HG03342 (cell line): ENCODE measurements at regions not wholly inside any gene's neighbourhood (a gene's known extent, or its start where the extent isn't known, plus 50 kb on each side); places are given as distances from the start of the nearest gene placed in this dataset.

Experiments
- ATAC-seq: cut with Tn5 transposase; IDR thresholded peaks from one replicate; pipeline ENCODE4 v1.9.1; 2021; ENCODE audit warnings: mild to moderate bottlenecking, moderate library complexity; ENCODE audit not compliant: unreplicated experiment

DNA sequence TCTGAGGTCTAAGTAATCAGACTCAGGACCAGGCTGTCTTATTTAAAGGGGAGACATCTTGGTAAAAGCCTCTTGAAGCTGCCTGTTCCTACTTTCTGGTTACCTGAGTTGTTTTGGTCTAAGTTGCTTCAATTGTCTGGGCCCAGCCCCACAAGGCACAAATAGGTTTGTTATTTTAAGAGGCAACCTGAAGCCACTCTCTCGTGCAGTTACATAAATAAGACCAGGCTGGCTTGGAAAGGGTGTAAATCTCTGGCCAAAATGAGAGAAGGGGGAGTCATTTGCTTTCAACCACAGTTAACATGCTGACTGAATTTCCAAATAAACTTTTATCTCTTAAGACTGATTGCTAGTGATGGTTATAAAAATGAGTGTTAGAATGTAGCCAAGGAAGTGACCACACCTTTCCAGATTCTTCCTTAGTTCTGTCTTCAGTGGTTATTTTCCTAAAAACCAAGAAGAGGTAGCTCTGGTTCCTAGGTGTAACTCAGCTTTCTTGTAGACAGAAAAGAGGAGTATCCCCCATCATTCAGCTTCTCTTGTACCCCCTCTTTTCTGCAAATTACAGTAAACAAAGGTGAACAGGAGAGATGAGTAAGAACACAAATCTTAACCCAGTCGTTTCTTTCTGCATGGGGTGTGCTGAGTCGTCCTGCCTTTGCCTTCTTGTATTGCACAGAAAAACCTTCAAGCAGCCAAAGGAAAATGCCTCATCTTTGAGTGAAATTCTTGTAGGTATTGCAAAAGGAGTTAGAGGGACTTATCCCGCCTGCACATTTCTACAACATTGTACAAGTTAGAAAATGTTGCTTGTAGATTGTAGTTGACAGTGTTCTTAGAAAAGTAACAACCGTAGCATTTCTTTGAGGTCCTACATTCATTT lies 161.5 kb upstream of the NT5C1B start:
- no peak for ATAC-seq

DNA sequence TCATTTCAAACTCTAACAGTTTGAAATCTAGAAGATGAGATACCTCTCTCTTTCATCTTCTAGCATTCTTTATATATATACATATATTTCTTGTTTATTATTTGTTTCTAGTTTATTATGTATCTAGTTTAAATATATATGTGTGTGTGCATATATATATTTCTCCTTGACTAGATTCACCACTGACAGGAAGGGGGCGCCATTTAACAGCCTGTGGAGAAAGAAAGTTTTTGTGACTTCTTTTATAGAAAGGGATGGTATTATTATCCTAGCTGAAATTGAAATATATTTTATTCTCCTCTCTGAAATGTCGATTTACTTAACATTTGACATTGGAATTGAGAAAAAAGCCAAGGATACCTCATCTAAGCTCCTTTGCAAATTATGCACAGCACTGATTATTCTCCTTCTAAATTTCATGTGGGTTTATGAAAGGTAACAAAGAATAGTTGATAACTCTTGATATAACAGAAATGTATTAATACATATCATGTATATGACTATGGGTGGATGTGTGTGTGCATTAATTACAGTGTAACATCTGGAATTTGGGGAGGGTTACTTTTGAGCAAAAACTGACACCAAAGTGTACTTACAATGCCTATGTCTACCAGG lies 160.7 kb upstream of the NT5C1B start:
- ATAC-seq: peak; percentile 47

DNA sequence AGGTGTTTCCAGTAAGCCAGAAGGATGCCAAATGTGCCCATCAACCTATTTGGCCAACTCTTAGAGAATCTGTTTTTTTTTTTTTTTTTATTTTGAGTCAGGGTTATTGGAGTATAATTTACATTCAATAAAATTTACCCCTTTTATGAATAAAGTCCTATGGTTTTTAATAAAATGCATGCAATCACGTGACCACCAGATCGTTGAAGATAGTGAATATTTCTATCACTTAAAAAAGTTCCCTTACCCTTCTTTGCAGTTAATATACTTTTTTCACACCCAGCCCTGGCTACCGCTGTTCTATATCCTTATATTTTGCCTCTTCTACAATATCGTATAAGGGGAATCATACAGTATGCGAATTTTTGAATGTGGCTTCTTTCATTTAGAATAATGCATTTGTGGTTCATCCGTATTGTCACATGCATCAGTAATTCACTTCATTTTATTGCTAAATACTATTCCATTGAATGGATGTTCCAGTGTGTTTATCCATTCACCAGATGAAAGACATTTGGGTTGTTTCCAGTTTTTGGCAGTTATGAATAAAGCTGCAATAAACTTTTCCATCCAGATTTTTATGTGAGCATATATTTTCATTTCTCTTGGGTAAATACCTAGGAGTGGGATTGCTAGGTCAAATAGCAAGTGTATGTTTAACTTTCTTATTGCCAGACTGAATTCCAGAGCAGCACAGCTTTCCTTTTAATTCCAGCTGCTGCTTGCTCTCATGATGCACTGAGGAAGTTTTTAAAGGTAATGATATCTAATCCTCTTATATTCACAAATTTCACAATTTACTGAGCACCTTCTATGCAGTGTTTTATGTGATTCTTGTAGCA lies 156.3 kb upstream of the NT5C1B start:
- ATAC-seq: no peak

DNA sequence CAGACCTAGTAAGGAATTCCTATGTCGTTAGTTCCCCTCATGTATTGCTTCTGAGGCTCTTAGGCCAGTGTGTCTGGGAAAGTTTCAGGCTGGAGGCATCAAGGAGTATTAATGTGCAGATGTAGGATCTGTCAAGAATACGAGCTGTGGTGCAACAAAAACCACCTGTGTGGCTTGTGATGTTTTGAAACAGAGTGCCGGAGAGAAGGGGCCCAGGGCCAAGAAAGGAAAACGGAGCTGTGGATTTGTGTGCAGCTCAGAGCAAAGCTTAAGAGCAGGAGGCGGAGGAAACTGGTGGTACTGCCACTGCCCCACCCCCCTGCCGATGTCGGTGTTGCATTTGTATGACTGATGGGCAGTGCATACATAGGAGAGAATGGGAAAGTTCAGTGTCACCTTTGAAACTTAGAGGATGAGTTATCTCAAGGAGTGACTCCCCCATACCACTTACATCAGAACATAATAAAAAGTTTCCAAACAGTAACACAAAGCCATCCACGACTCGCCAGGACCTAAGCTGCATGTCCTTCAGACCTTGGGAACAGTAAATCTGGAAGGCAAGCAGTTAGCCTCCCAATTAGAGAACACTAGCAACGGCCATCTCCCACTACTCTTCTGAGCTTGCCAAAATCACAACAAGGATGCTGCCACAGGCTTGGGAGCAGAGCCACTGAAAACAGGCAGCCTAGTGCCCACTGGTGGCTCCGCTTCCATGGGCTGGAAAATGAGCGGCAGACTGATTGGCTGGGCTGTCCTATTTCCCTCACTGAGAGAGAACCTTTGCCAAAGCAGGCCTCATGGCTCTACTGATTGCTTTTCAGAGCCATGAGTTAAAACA lies 152.7 kb upstream of the NT5C1B start:
- no peak for ATAC-seq

DNA sequence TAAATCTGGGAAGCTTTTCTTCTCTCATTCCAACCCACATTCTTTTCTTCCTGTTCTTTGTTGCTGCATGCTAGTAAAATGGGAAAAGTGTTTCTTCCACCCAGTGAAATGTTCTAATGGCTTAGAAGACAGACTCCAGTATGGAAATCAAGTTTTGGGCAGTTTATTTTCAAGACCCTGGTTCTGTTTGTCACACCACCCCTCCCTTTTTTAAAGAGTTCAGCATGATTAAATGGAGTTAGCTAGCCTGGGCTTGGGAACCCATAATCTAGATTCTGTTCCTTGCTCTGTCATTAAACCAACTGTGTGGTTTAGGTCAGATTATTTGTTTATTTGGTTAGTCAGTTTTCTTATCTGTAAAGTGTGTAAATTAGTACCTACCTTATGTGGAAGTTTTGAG lies 151.8 kb upstream of the NT5C1B start:
- no peak for ATAC-seq

DNA sequence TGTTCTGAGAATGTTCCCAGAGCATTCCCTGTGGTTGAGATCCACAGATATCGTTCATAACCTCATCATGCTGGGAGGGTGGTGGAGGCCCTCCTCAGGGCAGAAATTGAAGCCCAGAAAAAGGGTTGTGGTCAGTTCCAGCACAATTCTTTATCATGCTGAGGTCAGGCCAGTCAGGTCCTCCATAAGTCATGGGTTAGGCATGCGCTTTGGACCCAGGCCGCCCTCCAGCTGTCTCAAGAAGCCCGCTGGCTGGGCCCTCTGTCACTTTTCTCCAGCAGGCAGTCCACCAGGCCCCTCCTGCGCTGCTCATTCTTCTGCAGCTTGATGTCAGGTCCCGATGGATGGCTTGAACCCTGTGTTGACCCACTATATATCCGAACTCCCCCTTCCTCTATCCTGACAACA lies 151.1 kb upstream of the NT5C1B start:
- ATAC-seq: no peak

DNA sequence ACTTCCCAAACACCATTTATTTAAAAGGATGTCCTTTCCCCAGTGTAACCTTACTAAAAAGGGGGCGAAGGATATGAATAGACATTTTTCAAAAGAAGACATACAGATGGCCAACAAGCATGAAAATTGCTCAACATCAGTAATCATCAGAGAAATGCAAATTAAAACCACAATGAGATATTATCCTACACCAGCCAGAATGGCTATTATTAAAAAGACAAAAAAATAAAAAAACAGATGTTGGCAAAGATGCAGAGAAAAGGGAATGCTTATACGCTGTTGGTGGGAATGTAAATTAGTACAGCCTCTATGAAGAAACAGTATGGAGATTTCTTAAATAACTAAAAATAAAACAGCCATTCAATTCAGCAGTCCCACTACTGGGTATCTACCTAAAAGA lies 142.3 kb upstream of the NT5C1B start:
- no peak for ATAC-seq

DNA sequence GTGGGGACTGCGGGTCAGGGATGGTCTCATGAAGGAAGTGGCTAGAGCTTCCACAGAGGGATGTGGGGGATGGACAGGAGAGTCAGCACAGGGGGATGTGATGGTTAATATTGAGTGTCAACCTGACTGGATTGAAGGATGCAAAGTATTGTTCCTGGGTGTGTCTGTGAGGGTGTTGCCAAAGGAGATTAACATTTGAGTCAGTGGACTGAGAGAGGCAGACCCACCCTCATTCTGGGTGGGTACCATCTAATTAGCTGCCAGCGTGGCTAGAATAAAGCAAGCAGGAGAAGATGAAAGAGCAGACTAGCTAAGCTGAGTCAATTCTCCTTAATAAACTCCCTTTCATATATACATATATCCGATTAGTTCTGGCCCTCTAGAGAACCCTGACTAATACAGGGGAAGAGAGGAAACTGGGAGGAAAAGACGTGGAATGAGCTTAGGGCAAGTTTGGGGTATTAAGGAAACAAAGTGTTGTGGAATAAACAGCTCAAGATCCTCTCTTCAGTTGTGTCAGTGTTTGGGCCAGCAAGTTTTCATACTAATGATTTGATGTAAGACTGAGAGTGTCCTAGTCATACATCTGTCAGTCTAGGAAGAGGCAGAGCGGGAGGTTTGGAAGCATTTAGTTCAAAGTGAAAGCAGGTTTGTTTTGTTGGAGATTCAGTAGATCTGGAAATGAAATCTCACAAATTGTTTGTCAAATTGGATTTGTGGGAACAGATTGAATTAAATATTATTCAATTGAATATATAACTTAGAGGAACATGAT lies 135.2 kb upstream of the NT5C1B start:
- ATAC-seq: no peak

DNA sequence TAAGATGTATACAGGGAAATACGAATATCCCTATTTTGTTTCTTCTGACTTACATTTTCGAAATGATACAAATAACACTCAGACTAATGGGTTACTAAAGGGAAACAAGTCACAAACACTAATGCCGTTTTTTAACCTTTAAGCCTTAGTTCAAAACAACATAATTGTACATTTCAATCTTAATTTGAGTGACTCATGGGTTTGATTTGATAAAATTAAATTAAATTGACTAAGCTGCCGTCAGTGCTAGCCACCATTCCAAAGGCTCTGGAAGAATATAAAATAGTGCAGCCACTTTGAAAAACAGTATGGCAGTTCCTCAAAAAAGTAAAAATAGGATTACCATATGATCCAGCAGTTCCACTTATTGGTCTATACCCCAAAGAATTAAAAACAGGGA lies 133.8 kb upstream of the NT5C1B start:
- ATAC-seq: no peak

DNA sequence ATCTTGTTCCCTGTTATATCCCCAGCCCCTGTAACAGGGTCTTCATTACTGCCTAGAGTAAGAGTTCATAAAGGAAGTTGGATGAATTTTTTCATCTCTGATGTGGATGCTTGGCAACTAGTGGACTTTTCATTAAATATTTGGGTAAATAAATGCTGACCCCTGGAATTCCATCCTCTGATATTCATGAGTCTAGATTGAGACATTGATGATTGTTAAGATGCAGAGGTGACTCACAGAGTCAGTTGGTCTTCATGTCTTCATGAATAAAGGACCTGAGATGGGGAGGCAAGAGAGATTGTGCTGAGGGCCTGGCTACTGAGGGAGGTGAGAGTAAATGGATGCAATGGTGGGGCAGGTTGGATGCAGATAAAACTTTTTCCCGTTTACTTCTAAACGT lies 132.7 kb upstream of the NT5C1B start:
- no peak for ATAC-seq

DNA sequence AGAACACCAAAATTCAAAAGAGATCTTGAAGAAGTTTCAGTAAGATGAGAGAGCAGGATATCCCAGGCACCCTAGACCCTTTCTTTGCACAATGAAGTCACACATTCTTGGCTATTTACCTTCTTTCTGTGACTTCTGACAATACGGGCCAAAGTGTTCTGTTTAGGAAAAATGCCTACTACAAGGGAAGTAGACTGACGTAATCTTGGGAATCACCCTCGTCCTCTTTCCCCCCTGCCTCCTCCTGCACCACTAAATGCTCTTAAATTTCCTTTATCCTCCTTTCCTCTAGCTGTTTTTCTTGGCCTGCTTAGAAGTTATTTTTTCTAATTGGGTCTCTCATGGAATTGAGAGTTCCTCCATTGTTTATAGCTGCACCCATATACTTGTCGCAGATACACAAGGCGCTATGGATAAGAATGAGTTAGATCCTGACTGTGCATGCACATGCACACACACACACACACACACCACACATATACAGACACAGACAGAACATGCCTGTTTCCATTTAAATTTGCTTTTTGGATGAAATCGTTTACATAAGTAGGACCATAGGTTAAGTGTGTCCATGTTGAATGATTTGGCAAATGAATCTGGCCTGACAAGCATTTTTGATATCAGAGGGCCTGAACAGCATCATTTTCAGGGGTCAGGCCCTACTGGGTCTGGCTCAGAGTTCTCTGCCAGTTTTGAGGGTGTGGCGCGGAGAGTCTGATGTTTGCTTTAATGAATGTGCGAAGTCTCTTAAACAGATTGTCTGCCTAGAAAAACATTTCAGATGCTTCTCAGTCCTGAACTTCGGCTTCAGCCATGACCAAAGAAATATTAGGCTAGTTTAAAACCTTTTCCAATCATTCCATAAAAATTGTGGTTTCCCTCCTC lies 131.9 kb upstream of the NT5C1B start:
- ATAC-seq: no peak

DNA sequence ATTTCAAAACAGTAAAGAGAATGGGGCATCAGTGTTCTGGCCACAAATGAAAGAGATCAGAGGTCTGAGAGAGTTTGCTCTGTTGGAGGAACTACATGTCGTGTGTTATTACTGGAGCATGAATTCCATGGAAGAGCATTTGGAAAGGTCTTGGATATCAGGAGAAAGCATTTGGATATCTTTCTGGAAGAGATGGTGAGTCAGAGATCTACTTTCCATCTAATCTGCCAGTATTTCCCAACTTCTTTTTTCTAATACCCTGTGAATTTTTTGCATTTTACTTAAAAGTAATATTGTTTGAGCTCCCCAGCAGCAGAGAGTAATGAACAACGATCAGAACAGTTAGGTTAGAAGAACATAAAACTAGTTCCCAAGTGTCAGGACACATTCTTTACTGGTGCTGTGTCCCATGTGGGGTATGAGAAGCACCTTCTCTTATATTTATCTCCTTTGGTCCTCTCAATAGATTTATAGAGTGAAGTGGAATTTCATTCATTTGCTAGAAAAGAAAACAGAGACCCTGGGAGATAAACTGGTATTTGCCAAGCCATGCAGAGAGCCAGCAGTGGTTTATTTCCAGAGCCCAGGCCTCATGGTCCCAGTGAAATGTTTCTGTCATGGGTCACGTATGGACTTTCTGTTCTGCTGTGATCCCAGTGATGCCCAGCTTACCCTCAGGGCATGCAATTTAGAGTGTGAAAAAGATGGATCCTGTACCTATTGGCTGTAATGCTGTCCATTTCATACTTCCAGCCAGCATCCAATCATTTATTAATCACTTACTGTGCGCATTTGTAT lies 130.8 kb upstream of the NT5C1B start:
- no peak for ATAC-seq

DNA sequence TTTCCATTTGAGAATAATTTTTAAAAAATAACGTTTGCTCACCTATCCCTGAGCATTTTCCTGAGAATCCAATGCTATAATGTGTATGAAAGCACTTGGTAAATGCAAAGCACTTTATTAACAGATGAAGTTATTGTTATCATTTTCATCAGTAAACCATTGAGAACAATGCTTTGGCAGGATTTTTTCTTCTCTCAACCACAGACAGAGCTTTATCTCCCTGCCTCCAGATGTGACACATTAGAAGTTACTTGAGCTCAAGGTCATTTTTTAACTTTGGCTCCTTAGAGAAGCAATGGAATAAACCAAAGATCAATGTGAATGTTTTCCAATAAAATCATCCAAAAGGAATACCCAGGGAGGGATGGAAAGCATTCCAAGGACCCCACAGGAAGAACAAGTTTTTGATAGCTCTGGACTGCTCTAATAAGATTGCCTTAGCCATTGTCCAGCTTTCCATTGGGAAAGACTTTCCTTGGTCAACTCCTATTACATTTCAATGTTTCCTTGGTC lies 118.9 kb upstream of the NT5C1B start:
- no peak for ATAC-seq

DNA sequence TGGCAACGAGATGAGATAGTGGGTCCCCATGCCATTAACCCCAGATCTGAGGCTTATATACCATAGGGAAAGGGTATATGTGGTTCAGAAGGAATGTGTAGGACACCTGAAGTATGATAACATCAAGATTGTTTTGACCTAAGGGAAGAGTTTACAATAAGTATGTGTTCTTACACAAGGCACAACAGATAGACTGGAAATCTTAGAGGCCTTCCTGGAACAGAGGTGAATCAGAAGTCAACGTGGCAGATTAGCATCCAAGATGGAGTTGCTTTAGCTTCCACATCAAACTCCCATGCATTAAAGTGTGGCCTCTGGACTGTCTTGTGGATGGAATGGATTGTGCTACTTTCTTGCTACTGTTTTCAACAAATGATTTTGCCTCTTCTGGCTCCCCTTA lies 116.6 kb upstream of the NT5C1B start:
- ATAC-seq: no peak

DNA sequence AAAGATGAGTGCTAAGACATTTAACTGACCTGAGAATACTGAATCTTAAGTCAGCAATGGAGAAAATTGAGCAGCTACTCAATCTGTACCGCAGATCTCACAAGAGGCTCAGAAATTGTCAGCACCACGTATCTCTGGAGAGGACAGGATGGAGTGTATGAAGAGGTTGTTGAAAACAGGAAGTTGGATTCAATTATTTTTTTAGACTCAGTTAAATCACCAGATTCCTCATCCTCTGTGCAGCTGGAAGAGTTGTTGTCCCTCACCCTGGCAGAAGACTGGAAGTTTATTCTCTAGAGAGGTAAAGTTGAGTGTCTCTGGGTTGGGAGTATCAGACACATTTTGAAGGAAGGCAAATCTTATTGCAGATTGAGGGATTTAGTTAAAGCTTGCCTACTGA lies 114.9 kb upstream of the NT5C1B start:
- no peak for ATAC-seq

DNA sequence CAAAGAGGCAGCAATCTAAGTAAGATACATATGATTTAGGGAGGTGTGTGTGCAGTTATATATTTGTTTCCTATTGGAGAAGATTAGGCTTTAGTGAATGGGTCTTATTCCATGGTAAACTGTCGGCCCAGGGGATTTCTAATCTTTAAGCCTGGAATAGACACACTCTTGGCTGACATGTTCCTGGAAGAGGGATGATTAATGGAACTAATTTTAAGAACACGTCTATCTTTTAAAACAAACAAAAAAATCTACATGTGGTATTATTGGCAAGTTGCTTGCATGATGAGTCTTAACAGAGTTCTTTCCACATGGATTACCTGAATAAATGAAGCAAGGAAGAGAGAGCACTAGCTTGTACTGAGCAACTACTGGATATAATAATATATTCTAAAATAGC lies 114.2 kb upstream of the NT5C1B start:
- ATAC-seq: no peak

DNA sequence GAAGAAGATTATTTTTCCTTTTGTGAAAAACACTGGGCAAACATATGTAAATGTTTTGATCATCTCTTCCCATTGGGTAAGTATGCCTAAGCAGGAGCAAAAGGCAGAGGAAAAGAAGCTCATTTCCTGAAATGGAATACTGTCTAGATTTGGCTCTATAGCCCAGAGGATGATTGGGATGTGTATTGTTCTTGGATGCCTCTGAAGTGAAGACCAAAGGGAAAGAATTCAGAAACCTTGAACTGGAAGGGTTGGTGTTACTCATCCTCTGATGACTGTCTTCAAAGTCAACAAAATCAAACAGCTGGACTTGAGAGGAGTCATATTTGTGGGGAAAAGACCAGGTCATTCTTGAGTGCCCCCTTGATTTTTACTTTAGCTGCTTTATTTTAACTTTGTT lies 112.6 kb upstream of the NT5C1B start:
- ATAC-seq: no peak

DNA sequence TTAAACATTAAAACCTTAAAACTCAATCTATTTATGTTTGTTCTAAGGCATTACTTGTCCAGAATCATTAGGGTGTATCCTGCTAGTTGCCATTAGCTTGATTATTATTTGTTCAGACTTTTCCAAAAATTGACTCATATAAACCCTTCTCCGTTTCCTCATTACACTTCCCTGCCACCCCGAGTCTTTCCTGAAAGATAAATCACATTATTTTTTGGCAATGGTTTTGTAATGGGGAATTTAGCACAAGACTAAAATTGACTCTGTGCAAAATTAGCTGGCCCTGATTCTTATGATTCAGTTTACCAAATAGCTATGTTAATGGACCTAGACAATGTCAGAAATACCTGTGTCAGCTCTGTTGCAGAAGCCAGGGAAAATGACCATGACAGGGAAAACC lies 112.2 kb upstream of the NT5C1B start:
- no peak for ATAC-seq
